Suppressor macrophage (primary cell): ENCODE measurements at regions not wholly inside any gene's neighbourhood (a gene's known extent, or its start where the extent isn't known, plus 50 kb on each side); places are given as distances from the start of the nearest gene placed in this dataset.
A peak's percentile ranks its signal among the peaks of the same experiment; 100 is the strongest.

Experiments
- DNase-seq, 4 experiments: peaks; one replicate each; pipeline ENCODE4 v3.0.0-alpha.2; 2020 to 2022

DNA sequence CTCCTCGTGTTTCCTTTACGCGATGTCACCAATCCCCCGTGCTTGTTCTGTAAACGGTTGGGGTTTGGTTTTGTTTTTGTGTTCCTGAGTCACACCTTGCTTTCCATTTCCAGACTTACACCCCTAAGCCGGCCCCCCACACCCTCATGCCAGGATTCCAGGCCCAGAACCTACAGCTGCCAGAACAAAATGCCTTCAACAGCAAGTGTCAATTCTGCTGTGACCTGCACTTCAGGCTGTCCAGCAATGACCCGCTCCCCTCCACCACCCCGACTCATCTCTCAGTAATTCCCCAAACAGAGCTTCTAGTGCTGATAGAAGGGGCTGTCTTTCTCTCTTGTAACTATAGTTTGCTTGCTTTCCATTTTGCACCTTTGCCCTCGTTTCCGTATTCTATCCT lies 722.1 kb upstream of the CELF2 start:
- DNase-seq: no peak

DNA sequence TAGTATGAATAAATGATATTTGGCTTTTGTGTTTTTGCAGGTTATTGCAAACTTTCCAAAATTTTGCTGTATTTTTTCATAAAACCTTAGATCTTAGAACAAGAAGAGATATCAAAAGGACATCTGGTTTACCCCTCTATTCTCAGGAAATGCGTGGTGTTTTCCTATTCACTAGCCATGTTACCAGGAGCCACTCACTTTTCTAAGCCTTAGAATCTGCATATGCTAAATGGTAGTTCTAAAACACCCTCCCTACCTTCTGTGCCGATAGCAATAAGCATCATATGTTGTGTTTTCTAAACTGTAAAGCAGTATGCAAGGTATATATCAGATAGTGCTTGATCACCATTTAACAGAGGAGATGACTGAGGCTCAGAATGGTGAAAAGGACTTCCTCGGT lies 715.0 kb upstream of the CELF2 start:
- no peak for DNase-seq

DNA sequence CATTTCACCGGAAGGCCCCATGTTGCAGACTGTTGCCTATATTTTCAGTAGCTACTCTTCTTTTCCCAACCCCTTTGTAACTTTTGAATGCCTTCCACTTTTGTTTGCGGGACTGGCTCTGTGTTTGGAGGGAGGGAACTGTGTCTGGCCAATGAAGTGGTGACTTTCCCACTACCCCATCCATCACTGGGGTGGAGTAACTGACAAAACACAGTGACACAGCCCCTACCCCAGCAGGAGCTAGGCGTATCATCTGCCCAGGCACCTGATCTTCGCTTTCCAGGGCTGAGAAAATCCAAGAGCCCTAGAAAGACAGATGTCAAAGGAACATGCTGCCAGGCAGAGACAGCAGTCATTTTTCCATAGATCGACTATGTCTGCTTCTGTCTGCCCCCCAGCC lies 710.6 kb upstream of the CELF2 start:
- DNase-seq: no peak

DNA sequence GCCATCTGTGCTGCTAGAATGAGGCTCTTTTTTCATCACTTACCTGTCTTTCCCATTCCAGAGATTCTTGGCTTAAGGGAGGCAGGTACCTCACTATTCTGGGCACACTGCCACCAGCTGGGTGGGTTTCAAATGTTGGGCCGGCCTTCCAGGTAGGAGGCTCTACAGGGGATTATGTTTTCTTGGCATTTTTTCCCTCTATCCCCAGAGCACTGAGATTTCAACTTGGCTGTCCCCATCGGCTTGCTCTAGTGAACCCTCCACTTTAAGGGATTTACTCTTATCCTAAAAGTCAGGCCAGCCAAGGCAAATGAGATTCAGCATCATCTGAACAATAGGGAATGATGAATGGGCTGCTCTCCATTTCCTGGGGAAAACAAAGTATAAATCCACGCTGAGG lies 710.1 kb upstream of the CELF2 start:
- DNase-seq: no peak

DNA sequence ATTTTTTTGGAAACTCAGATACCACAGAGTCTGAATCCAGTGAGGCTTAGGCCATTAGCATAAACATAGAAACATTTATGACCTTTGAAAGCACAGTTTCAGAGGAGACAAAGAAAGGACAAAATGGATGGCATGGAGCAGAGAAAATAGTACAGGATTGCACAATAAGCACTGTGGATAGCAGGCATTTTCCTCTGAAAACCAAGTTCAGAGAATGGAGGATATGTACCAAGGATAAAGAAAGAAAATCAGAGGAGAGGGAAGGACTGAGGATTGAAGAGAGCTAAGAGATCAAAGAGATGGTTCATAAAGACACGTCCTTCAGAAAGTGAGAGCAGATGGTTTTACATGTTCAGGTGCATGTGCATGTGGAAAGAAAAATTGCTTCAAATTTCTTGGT lies 707.2 kb upstream of the CELF2 start:
- no peak for DNase-seq

DNA sequence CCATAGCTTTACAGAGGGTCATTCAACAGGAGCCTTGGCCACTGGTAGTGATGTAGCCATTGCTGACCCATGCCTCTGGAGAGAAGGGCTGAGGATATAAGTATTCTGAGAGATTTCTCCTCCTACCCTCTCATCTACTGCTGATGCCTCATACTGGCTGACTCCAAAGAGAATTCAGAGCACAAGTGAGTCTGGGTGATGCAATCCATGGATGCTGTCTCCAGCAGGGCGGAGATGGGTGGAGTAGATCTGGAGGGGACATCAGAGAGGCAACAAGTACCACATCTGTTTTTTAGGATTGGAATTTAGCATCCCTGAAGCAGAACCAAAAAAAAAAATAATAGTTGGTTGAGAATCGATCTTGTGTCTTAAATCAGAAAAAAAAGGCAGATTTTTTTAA lies 705.7 kb upstream of the CELF2 start:
- no peak for DNase-seq

DNA sequence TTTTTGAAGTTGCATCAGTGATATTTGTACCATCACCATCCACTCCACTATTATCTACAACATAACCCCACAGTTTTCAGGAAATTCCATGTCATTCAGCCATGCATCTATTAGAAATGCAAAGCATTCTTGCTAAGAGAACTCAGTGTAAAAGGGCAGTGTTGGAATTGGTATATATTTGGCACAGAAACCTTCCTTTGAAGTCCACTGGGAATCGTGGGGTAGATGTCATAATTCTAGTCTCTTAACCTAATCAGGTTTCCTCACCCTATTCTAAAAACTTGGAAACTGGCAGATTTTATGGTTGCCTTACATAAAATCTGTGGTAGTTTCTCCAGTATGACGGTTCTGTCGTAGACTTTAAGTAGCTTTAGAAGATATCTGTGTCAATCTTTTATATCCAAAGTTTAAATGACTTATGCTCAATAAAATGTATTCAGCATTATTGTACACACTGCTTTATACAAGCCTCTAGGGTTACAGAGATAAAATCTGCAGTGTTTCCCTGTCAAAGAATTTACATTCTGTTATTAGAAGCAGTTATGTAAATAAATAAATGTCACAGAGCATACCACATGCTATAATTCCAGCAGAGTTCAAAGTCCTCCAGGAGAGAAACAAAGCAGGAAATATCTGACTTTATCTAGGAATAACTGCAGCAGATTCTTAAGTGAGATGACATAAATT lies 704.4 kb upstream of the CELF2 start:
- DNase-seq: no peak

DNA sequence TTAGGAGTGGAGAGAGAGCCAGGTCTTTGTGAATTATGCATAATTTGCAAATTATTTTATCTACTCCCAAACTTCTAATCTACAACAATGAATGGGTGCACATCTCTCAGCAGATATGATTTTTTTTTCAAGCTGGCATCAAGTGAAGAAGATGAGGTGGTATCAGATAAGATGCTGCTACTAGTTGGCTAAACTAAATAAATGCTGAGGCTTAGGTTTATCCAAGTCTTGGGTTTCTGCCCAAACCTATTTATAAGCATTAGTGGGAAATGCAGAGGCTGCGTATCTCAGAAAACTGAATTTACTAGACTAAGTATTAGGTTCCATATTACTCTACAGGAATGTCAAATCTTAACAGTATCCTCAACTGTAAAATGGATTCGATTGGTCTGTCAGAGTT lies 703.0 kb upstream of the CELF2 start:
- no peak for DNase-seq

DNA sequence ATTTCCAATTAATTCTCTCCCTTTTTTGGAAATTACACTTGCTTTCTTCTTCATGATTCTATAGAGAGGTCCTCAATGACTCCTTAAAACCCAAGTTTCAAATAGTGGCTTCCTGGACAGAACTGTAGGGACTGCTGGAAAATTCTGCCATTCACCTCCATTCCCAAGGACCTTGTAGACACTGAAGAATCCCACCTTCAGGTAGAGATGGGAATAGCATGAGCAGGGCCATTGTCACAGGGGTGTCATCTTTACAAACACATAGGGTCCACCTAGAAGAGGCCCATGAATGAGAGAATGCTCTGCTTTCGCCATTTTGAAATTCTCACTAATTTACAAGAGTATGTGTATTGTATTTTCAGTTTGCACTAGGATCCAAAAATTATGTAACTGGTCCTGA lies 701.7 kb upstream of the CELF2 start:
- DNase-seq: no peak

DNA sequence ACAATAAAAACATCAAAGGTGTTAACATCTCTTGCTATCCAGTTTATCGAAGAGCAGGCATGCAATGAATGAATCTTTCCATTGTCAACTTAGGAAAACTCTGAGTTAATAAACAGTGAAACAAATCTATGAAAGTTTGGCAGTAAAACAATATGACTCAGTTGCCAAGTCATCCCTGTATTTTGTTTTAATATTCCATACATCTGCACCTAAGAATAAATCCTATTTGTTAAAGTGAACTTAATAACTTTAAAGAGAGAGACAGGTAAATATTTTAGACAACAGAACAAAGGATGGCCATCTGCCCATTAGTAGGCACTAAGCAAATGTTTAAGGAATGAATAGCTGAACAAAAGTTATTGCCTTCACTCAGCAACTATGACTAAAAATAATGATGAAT lies 700.5 kb upstream of the CELF2 start:
- no peak for DNase-seq

DNA sequence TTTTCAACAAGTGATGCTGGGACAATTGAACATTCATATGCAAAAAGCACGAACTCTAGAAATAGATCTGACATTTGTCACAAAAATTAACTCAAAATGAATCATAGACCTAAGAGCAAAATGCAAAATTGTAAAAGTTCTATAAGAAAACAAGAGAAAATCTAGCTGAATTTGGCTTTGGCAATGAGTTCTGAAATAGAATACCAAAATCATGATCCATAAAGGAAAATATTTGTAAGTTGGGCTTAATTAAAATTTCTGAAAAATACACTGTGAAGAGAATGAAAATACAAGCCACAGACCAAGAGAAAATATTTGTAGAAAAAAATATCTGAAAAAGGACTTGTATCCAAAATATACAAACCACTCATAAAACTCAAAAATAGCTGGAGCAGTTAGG lies 698.8 kb upstream of the CELF2 start:
- DNase-seq: no peak

DNA sequence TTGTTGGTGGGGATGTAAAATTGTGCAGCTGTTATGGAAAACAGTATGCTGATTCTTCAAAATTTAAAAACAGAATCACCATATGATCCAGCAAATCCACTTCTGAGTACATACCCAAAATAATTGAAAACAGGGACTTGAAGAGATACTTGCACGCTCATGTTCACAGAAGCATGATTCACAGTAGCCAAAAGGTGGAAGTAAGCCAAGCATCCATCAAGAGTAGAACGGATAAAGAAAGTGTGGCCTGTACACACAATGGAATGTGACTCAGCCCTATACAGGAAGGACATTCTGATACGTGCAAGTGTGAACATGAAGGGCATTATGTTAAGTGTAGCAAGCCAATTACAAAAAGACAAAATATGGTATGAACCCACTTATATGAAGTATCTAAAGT lies 696.7 kb upstream of the CELF2 start:
- no peak for DNase-seq

DNA sequence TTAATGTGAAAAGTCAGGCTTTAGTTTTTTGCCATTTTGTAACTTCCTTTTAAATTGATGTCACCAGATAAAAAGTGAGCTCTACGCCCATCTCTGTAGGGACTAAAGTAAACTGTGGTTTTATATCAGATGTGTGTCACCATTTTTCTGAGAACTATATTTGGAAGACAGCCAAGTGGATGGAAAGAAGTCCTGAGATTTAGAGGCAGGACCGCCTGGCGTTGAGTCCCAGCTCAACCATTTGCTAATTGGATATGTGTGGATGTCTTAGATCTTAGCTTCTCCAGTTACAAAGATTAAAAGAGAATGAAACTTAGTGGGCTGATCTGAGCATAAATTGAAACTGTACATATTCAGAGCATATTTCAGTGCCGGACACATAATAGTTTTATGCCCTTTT lies 691.6 kb upstream of the CELF2 start:
- no peak for DNase-seq

DNA sequence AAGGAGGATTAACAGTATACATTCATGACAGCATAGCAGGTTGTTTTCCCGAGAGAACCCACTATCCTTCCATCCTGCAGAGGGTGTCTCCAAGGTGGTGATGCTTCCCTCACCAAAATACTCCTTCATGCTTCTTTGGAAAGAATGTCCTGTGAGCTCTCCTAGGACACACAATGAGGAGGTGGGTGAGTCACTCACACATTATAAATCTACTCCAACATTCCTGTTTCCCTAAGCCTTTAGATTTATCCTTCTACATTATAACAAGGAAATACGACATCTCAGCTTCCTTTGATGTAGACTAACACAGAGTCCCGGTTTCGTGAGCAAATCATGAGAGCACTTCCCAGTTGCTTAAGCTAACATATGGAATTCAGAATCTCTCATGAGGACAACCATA lies 689.7 kb upstream of the CELF2 start:
- DNase-seq: no peak

DNA sequence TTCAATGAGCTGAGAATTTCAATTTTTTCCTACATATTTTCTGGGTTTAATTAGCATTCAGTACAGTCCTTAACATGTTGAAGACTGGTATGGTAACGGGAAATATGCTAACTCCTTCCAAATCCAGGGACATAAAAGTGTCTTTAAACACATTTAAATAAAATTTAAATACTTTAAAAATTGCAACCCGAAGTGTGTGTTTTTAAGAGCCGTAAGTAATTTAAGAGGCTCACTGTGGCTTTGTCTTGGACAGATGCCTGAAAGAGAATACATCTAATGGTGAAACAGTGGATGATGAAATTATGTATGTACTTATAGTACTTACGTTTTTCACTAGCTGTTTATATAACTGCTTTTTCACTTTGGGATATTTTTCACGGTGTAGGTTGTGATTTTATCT lies 687.3 kb upstream of the CELF2 start:
- no peak for DNase-seq

DNA sequence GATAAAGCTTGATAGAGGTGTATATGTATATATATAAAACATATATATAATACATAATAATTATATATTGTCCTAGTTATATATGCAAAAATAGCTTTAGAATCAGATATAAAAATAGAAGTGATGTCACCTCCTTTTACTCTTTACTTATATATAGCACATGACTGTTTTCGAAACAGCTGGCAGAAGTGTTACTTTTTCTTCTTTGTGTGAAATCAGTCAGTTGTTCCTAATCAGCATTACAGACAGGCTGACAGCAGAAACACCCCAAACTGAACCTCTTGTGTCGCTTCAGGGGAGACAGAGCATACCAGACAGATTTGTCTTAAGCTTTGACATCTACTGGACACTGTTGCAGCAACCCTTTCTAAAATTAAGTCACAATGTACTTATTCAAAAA lies 684.9 kb upstream of the CELF2 start:
- DNase-seq: peak in 2 of 4 experiments; percentile 1

DNA sequence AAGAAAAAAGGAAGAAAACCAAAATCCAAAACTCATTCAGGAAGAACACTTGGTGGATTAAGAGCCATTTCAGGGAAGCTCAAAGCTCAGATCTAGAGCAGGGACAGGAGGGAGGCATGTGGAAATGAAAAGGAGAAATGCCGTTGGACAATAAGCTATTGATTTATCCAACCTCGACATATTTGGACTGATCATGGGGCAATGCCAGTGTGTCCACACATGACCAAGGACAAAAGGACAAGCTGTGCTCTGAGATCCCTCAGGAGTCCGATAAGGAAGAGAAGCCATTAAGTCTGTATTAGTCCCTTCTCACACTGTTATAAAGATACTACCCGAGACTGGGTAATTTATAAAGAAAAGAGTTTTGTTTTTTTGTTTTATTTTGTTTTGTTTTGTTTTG lies 684.0 kb upstream of the CELF2 start:
- no peak for DNase-seq

DNA sequence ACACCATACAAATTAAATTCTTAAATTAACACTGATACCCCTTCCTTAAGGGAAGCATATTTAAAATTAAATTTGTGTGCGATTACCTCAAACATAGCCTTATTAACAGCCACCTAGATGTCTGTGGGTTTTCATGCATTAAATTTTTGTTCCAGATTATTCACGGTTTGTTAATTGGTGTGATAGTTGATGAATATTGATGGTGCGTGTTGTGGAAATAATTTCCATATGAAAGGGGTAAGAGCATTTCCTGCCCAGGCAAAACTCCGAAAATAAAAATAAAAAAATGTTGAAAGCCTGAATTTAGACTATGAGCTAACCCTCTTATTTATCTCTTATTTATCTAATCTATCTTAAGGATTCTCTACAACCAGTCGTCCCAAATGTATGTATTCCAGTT lies 679.3 kb upstream of the CELF2 start:
- no peak for DNase-seq

DNA sequence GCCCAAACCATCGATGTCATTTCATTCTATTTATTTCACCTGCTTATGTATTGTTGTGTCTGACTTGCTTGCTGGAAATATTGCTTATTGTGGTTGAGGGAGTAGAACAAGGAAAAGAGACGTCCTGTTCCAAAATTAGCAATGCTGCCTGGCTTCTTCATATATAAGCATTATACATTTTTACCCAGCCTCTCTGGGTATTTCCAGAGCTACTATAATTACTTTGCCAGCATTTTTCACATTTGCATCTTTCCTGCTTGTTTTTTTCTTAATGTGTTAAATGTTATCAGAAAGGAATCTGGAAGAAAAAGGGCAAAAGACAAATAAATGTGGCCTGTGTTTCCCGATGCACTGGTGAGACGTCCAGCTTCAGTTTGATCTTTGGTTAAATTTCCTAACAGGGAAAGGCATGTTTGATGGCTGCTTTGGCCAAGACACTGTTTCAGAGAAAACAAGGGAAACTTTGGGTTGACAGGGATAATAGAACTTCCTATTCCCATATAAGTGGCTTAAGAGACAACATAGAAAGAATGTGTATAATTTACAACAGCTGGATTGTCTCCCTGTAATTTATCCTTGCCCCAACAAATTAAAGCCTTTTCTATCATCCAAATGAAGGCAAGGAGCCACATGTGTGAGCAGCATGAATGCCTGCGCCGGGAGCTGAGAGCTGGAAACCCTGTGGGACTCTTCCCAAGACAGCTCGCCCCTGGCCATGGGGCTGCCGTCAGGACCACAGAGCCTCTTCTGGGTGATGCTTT lies 671.1 kb upstream of the CELF2 start:
- DNase-seq: no peak

DNA sequence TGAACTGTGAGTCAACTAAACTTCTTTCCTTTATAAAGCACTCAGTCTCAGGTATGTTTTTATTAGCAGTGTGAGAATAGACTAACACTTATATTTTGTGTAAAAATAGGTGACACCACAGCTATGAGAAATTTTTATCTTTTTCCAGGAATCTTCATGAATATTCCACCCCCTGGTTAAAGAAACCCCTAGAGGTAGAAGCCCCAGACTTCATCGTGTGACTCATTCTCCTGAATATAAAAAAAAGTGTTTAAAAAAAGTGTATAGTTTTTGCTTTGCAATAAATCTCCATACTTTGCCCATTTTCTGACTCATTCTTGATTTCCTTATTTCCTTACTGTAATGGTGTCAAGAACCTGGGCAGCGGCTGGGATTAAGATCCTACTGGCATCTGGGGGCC lies 667.6 kb upstream of the CELF2 start:
- DNase-seq: no peak

DNA sequence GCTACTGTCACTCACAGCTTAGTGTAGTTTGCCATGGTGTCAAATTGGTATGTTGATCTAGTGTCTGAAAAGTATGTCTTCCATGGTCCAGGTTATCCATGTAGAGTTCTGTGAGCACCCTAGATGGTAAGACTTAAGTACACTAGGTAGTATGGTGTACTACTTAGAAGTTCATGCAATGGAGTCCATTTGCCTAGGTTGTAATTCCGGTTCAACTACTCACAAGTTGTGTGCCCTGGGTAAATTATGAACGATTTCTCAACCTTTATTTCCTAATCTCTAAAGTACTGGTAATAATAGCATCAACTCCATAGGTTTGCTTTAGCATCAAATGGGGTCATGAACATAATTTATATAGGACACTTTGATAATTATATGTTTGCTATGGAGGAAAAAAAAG lies 666.2 kb upstream of the CELF2 start:
- DNase-seq: no peak

DNA sequence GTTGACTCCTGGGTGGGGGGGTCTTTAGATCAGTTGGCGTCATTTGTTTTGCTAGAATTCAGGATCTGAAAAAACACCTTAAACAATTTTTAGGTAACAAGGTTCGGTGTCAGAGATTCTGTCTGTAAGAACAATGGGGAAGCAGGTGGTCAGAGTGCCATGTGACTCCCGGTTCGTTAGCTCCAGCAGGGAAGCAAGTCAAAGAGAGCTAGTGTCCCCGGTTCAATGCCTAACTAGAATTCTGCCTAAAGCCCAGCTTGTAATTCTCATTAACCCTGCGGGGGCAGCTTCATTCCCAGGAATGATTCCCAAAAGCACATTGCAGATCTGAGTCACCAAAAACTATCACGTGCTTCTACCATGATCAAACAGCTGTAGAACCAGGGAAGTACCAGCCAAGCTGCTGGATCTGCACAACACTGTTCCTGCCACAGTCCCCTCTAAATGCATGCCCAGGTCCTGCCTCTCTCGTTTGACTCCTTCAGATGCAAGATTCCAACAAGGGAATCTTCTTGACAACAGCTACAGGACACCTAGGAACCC lies 664.3 kb upstream of the CELF2 start:
- DNase-seq: no peak

DNA sequence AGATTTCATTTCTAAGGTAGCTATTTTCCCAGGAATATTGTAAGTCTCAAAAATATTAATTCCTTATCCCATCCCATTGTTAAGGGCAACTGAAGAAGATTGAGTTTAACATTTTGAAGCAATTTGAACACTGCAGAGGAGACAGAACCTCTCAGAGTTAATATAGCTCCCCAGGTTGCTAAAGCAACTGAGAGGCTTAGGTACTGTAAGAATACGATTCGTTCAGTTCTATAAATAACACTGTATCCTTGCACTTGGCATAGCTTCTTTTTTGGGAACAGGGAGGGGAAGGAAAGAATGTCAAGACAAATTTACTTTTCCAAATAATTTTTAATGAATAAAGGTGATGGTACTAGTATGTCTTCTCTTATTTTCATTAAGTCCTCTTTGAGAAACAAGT lies 658.4 kb upstream of the CELF2 start:
- no peak for DNase-seq

DNA sequence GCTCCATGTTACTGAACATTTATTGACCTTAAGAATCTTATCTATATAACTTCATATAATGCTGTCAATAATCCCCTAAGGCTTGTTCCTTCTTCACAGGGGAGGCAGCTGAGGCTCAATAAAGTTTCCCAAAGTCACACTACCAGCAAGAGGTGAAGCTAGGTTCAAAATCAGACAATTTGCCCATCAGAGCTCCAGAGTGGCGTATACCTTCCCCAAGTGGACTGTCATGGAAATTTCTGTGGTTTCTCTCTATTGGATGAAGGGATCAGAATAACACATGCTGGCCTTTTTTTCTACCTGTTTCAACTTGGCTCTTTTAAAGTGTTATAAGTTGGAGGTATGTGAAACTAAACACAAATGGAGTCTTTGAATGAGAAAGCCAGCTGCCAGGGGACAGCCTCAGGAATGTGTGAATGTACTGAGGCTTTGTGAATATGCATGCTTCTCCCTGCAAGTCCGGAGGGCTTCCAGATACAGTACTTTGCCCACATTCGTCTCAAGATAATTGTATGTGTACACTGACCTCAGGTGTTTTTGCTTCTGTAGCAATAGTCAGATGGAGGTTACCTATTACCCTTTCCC lies 656.3 kb upstream of the CELF2 start:
- no peak for DNase-seq
